A673 (cell line): ENCODE measurements at regions not wholly inside any gene's neighbourhood (a gene's known extent, or its start where the extent isn't known, plus 50 kb on each side); places are given as distances from the start of the nearest gene placed in this dataset.
"Not testable (repeated sequence)": the region's sequence is repeated elsewhere in the genome, so short reads cannot be mapped to it uniquely, and the experiment has no call there.

Source experiments
- BruUV-seq: library from RNA; stranded (reverse); fragments of 400-500 nt; replicated peaks from 2 replicates; lab custom pipeline; 2021; lab: Mats Ljungman, UMichigan
- CTCF ChIA-PET: fragments of 300-600 bp; sonication (Branson Sonifier 250); formaldehyde crosslinking; loops from one replicate; lab custom pipeline; 2022; ENCODE audit warnings: antibody characterized with exemption; lab: Charles Lee
- POLR2A ChIA-PET: fragments of 300-600 bp; sonication (Branson Sonifier 250); formaldehyde crosslinking; loops from one replicate; lab custom pipeline; 2022; ENCODE audit warnings: antibody characterized with exemption; ENCODE audit not compliant: low non-redundant PET; lab: Charles Lee
- DNase-seq: peaks from one replicate; pipeline ENCODE4 v3.0.0-alpha.2; 2015; ENCODE audit warnings: low spot score
- H3K27ac ChIP-seq: fragments of 200-600 bp; sonication (generic); 2 replicates; pipeline ENCODE4 v1.5.1; 2016; ENCODE audit warnings: mixed run types, low read depth, mild to moderate bottlenecking, mixed read lengths, antibody characterized with exemption, low read length; ENCODE audit not compliant: poor library complexity, severe bottlenecking
- H3K27me3 ChIP-seq: fragments of 200-600 bp; sonication (generic); replicated peaks from 2 replicates; pipeline ENCODE4 v1.6.1; 2017; ENCODE audit warnings: mixed run types, low read depth, mild to moderate bottlenecking, mixed read lengths, antibody characterized with exemption, low read length; ENCODE audit not compliant: insufficient read depth, poor library complexity
- H3K36me3 ChIP-seq: fragments of 200-600 bp; sonication (generic); 2 replicates; pipeline ENCODE4 v1.6.1; 2016; ENCODE audit warnings: mixed run types, mild to moderate bottlenecking, mixed read lengths, antibody characterized with exemption, low read length; ENCODE audit not compliant: insufficient read depth, poor library complexity, severe bottlenecking
- H3K4me1 ChIP-seq: fragments of 200-600 bp; sonication (generic); 2 replicates; pipeline ENCODE4 v1.6.1; 2017; ENCODE audit warnings: mixed run types, mild to moderate bottlenecking, mixed read lengths, antibody characterized with exemption, low read length; ENCODE audit not compliant: insufficient read depth, poor library complexity, severe bottlenecking
- H3K4me3 ChIP-seq: fragments of 200-600 bp; sonication (generic); 2 replicates; pipeline ENCODE4 v1.5.1; 2016; ENCODE audit warnings: low read depth, mixed run types, mild to moderate bottlenecking, mixed read lengths, low read length; ENCODE audit not compliant: poor library complexity, severe bottlenecking
- H3K9me3 ChIP-seq: fragments of 200-600 bp; sonication (generic); 2 replicates; pipeline ENCODE4 v1.6.1; 2016; ENCODE audit warnings: mixed run types, low read depth, mild to moderate bottlenecking, mixed read lengths, antibody characterized with exemption, low read length; ENCODE audit not compliant: poor library complexity, severe bottlenecking
- EZH2 ChIP-seq: fragments of 200-600 bp; sonication (generic); IDR thresholded peaks from 2 replicates; pipeline ENCODE4 v1.6.1; 2017; ENCODE audit warnings: borderline replicate concordance, low read depth, mild to moderate bottlenecking, mixed read lengths, antibody characterized with exemption, low read length; ENCODE audit not compliant: poor library complexity, severe bottlenecking
- intact Hi-C: fragments of 100-400 bp; cut with micrococcal nuclease; formaldehyde crosslinking; loops from one replicate; pipeline ENCODE4 v1.10.0; 2022; ENCODE audit not compliant: unreplicated experiment
- TF ChIP-seq, protein P1 (sequence below): fragments of 300-800, 200-600 bp; sonication (generic); conservative IDR thresholded peaks from 2 replicates; pipeline ENCODE4 v1.5.1; 2017; ENCODE audit warnings: low read depth, mild to moderate bottlenecking, antibody characterized with exemption, low read length, moderate library complexity, mixed read lengths

DNA sequence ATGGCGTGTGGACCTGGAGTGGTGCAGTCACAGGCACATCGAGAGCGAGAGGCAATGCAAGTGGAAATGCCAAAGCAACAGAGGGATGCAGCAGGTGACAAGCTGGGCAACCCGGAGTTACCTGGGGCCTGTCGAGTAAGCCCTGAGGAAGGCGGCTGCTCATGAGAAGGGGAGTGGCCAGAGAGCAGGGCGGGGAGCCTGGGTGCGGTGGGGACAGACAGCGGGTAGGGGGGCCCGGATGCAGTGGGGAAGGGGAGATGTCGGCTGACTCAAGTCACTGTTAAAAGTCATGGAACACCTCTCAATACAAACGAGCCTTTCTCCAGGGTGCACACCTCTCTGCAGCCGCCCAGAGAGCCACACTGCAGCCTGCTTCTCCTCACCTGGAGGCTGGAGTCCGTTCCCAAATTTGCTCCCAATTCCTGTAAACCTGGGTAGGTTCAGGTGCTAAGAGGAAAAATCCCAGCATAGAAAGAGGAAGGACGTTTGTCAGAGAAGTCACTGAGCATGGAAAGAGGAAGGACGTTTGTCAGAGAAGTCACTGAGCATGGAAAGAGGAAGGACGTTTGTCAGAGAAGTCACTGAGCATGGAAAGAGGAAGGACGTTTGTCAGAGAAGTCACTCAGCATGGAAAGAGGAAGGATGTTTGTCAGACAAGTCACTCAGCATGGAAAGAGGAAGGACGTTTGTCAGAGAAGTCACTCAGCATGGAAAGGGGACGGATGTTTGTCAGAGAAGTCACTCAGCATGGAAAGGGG, 71.7 kb upstream of the TWIST2 start:
- POLR2A ChIA-PET: no interaction called here
- intact Hi-C loops: no loop called here
- H3K4me3 ChIP-seq: no peak overlapping the region
- TF ChIP-seq, protein P1, sequence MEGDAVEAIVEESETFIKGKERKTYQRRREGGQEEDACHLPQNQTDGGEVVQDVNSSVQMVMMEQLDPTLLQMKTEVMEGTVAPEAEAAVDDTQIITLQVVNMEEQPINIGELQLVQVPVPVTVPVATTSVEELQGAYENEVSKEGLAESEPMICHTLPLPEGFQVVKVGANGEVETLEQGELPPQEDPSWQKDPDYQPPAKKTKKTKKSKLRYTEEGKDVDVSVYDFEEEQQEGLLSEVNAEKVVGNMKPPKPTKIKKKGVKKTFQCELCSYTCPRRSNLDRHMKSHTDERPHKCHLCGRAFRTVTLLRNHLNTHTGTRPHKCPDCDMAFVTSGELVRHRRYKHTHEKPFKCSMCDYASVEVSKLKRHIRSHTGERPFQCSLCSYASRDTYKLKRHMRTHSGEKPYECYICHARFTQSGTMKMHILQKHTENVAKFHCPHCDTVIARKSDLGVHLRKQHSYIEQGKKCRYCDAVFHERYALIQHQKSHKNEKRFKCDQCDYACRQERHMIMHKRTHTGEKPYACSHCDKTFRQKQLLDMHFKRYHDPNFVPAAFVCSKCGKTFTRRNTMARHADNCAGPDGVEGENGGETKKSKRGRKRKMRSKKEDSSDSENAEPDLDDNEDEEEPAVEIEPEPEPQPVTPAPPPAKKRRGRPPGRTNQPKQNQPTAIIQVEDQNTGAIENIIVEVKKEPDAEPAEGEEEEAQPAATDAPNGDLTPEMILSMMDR: no peak
- no peak for TF ChIP-seq EZH2
- H3K27me3 ChIP-seq: peaks cover 10% of the 10 kb centered on the region
- no peaks in the 10 kb centered on the region for H3K4me1 ChIP-seq
- no peaks in the 10 kb centered on the region for H3K36me3 ChIP-seq
- CTCF ChIA-PET: no interaction called here
- H3K27ac ChIP-seq: no peak overlapping the region
- H3K9me3 ChIP-seq: no peaks in the 10 kb centered on the region
- no peak for DNase-seq
- BruUV-seq: no TSS peak

DNA sequence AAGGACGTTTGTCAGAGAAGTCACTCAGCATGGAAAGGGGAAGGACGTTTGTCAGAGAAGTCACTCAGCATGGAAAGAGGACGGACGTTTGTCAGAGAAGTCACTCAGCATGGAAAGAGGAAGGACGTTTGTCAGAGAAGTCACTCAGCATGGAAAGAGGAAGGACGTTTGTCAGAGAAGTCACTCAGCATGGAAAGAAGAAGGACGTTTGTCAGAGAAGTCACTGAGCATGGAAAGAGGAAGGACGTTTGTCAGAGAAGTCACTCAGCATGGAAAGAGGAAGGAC, 71.2 kb upstream of the TWIST2 start:
- H3K36me3 ChIP-seq, CTCF ChIA-PET, POLR2A ChIA-PET, intact Hi-C loops, DNase-seq, H3K27ac ChIP-seq, H3K4me1 ChIP-seq, H3K9me3 ChIP-seq, H3K4me3 ChIP-seq, H3K27me3 ChIP-seq, BruUV-seq: not testable (repeated sequence)

DNA sequence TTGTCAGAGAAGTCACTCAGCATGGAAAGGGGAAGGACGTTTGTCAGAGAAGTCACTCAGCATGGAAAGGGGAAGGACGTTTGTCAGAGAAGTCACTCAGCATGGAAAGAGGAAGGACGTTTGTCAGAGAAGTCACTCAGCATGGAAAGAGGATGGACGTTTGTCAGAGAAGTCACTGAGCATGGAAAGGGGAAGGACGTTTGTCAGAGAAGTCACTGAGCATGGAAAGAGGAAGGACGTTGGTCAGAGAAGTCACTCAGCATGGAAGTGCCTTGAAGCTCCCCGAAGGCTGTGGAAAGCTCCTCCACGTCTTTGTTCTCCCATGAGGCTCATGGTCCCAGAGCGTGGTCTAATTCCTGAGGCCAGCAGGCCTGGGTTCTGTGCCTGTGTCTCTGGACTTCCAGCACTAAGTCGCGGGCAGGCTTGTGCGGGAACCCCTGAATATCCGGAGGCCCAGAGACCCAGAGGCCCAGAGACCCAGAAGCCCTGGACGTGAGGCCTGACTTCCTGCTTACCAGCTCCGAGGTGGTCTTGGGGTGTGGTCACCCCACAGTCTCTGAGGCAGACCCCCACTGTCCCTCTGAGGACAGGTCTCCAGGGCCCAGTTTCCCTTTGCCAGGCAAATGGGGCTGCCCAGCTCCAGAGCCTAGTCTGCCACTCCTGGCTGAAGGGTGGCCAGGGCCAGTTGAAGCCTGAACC, 70.4 kb upstream of the TWIST2 start:
- Histone ChIP-seq H3K27ac (no peak overlapping the region), H3K4me1 (no peaks in the 10 kb centered on the region), H3K9me3 (no peaks in the 10 kb centered on the region), H3K4me3 (no peak overlapping the region), H3K27me3 (no peaks in the 10 kb centered on the region), H3K36me3 (no peaks in the 10 kb centered on the region)
- TF ChIP-seq, protein P1: no peak
- TF ChIP-seq EZH2: no peak
- intact Hi-C loops: no loop called here
- ChIA-PET POLR2A (no interaction called here), CTCF (no interaction called here)
- no TSS peak for BruUV-seq
- no peak for DNase-seq
